PC-9 (cell line): ENCODE measurements at regions not wholly inside any gene's neighbourhood (a gene's known extent, or its start where the extent isn't known, plus 50 kb on each side); places are given as distances from the start of the nearest gene placed in this dataset.

Experiments used
- EZH2 ChIP-seq: fragments of 200-600 bp; sonication (generic); IDR thresholded peaks from 2 replicates; pipeline ENCODE4 v1.8.0; 2017; ENCODE audit warnings: antibody characterized with exemption, low read depth
- TF ChIP-seq, protein P1 (sequence below): fragments of 200-600 bp; sonication (generic); conservative IDR thresholded peaks from 2 replicates; pipeline ENCODE4 v1.6.1; 2017; ENCODE audit warnings: mixed run types, antibody characterized with exemption, mild to moderate bottlenecking, moderate library complexity

- TF ChIP-seq, protein P1, sequence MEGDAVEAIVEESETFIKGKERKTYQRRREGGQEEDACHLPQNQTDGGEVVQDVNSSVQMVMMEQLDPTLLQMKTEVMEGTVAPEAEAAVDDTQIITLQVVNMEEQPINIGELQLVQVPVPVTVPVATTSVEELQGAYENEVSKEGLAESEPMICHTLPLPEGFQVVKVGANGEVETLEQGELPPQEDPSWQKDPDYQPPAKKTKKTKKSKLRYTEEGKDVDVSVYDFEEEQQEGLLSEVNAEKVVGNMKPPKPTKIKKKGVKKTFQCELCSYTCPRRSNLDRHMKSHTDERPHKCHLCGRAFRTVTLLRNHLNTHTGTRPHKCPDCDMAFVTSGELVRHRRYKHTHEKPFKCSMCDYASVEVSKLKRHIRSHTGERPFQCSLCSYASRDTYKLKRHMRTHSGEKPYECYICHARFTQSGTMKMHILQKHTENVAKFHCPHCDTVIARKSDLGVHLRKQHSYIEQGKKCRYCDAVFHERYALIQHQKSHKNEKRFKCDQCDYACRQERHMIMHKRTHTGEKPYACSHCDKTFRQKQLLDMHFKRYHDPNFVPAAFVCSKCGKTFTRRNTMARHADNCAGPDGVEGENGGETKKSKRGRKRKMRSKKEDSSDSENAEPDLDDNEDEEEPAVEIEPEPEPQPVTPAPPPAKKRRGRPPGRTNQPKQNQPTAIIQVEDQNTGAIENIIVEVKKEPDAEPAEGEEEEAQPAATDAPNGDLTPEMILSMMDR: no peak
- TF ChIP-seq EZH2: no peak
Observed at GRCh38 chr14:25588751-25589150, 538.8 kb upstream of the STXBP6 start.
